ENCODE measurements at regions not wholly inside any gene's neighbourhood (a gene's known extent, or its start where the extent isn't known, plus 50 kb on each side); places are given as distances from the start of the nearest gene placed in this dataset.
"Not testable (repeated sequence)": the region's sequence is repeated elsewhere in the genome, so short reads cannot be mapped to it uniquely, and the experiment has no call there.

DNA sequence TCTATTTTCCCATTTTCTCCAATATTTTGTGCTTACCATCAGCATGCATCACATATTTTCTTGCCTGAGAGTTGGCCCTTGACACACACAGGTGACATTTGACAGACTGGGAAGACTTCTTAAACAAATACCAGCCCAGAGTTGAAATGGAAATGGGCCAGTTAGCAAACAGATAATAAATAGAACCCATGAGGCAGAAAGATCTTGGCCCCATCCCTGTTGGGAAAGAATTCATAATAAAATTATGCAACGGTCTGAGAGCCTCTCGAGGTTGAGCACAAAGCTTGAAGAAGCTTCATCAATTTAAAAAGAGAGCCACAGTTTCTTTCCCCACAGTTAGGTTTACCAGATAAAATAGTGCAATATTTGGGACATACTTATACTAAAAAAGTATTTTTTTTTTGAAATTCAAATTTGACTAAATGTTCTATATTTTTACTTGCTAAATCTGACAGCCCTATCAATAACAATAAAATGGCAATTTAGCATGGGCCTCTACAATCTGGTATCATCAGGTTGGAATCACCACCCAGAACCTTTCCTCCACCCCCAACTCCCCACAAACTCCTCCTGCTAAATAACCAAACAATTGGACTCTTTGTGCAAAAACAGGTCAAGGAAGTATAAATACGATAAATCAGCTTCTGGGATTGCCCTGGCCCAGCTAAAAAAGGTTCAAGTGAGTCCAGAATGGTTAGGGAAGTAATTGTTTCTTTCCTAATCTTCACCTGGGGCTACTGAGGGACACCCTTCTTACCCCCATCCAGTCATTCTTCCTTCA is 129.8 kb downstream of the CD164 start:
- TF ChIP-seq, protein P1, sequence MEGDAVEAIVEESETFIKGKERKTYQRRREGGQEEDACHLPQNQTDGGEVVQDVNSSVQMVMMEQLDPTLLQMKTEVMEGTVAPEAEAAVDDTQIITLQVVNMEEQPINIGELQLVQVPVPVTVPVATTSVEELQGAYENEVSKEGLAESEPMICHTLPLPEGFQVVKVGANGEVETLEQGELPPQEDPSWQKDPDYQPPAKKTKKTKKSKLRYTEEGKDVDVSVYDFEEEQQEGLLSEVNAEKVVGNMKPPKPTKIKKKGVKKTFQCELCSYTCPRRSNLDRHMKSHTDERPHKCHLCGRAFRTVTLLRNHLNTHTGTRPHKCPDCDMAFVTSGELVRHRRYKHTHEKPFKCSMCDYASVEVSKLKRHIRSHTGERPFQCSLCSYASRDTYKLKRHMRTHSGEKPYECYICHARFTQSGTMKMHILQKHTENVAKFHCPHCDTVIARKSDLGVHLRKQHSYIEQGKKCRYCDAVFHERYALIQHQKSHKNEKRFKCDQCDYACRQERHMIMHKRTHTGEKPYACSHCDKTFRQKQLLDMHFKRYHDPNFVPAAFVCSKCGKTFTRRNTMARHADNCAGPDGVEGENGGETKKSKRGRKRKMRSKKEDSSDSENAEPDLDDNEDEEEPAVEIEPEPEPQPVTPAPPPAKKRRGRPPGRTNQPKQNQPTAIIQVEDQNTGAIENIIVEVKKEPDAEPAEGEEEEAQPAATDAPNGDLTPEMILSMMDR (IDR thresholded peaks at IDR 0.05; ENCODE audit: control extremely low read depth, extremely low read depth) = no peak
- Histone ChIP-seq H3K9ac (ENCODE audit: insufficient read depth in 1 of 2, low read length in 2 of 2) (no peak overlapping the region), H3K4me1 (ENCODE audit: control insufficient read depth in 5 of 5, insufficient read depth in 5 of 5, low read length in 5 of 5) (peaks cover 0 to 8% (median 0%) of the 10 kb centered on the region in 5 donors), H3K27me3 (ENCODE audit: control insufficient read depth in 3 of 3, insufficient read depth in 3 of 3, low read length in 2 of 3) (no peaks in the 10 kb centered on the region), H3K4me3 (no peak overlapping the region), H3K36me3 (ENCODE audit: control insufficient read depth in 4 of 4, insufficient read depth in 4 of 4, low read length in 4 of 4) (no peaks in the 10 kb centered on the region), H3K9me3 (ENCODE audit: control insufficient read depth in 4 of 4, insufficient read depth in 3 of 4, low read length in 3 of 4) (no peaks in the 10 kb centered on the region), H3K27ac (ENCODE audit: low read depth in 1 of 2, low read length in 1 of 2) (no peak overlapping the region)
- no peak for ATAC-seq (ENCODE audit: insufficient read depth, low FRiP score)
- no peak for DNase-seq
- 24 to 64% methylated on average over 3 of the region's 3 CpGs for WGBS, 2 donors

DNA sequence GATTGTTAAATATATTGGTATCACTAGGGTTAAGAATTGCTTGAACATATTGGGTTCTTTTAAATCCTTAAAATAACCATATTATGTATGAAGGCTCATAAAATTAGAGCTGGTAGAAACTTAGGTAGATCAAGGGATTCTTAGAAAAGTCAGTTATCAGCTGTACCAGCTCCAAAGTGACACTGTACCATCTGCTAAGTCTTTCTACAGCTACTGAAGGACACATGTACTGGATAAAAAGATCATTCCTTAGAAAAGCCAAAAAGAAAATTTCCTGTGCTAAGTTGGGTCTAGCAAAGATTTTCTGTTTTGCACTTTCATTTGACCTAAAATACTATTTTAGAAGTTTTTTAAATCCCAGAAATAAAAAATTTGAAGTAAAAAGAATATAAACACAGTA is 130.4 kb downstream of the CD164 start:
- Histone ChIP-seq H3K4me1 (ENCODE audit: control insufficient read depth in 5 of 5, insufficient read depth in 5 of 5, low read length in 5 of 5) (peaks cover 0 to 8% (median 0%) of the 10 kb centered on the region in 5 donors), H3K27me3 (ENCODE audit: control insufficient read depth in 3 of 3, insufficient read depth in 3 of 3, low read length in 2 of 3) (no peaks in the 10 kb centered on the region), H3K36me3 (ENCODE audit: control insufficient read depth in 4 of 4, insufficient read depth in 4 of 4, low read length in 4 of 4) (no peaks in the 10 kb centered on the region), H3K27ac (ENCODE audit: low read depth in 1 of 2, low read length in 1 of 2) (no peak overlapping the region), H3K9me3 (ENCODE audit: control insufficient read depth in 4 of 4, insufficient read depth in 3 of 4, low read length in 3 of 4) (no peaks in the 10 kb centered on the region), H3K4me3 (no peak overlapping the region), H3K9ac (ENCODE audit: insufficient read depth in 1 of 2, low read length in 2 of 2) (no peak overlapping the region)
- no peak for ATAC-seq (ENCODE audit: insufficient read depth, low FRiP score)
- TF ChIP-seq, protein P1 (IDR thresholded peaks at IDR 0.05; ENCODE audit: control extremely low read depth, extremely low read depth) = no peak
- DNase-seq = no peak

DNA sequence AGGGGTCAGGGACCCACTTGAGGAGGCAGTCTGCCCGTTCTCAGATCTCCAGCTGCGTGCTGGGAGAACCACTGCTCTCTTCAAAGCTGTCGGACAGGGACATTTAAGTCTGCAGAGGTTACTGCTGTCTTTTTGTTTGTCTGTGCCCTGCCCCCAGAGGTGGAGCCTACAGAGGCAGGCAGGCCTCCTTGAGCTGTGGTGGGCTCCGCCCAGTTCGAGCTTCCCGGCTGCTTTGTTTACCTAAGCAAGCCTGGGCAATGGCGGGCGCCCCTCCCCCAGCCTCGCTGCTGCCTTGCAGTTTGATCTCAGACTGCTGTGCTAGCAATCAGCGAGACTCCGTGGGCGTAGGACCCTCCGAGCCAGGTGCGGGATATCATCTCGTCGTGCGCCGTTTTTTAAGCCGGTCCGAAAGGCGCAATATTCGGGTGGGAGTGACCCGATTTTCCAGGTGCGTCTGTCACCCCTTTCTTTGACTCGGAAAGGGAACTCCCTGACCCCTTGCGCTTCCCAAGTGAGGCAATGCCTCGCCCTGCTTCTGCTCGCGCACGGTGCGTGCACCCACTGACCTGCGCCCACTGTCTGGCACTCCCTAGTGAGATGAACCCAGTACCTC is 131.6 kb downstream of the CD164 start:
- H3K9ac ChIP-seq (ENCODE audit: insufficient read depth in 1 of 2, low read length in 2 of 2); H3K4me1 ChIP-seq (ENCODE audit: control insufficient read depth in 5 of 5, insufficient read depth in 5 of 5, low read length in 5 of 5); H3K36me3 ChIP-seq (ENCODE audit: control insufficient read depth in 4 of 4, insufficient read depth in 4 of 4, low read length in 4 of 4); DNase-seq; H3K9me3 ChIP-seq (ENCODE audit: control insufficient read depth in 4 of 4, insufficient read depth in 3 of 4, low read length in 3 of 4); H3K27me3 ChIP-seq (ENCODE audit: control insufficient read depth in 3 of 3, insufficient read depth in 3 of 3, low read length in 2 of 3); H3K27ac ChIP-seq (ENCODE audit: low read depth in 1 of 2, low read length in 1 of 2); ATAC-seq (ENCODE audit: insufficient read depth, low FRiP score); H3K4me3 ChIP-seq: not testable (repeated sequence)
- 85 to 98% methylated on average over 9 to 16 of the region's 32 CpGs for WGBS, 2 donors

DNA sequence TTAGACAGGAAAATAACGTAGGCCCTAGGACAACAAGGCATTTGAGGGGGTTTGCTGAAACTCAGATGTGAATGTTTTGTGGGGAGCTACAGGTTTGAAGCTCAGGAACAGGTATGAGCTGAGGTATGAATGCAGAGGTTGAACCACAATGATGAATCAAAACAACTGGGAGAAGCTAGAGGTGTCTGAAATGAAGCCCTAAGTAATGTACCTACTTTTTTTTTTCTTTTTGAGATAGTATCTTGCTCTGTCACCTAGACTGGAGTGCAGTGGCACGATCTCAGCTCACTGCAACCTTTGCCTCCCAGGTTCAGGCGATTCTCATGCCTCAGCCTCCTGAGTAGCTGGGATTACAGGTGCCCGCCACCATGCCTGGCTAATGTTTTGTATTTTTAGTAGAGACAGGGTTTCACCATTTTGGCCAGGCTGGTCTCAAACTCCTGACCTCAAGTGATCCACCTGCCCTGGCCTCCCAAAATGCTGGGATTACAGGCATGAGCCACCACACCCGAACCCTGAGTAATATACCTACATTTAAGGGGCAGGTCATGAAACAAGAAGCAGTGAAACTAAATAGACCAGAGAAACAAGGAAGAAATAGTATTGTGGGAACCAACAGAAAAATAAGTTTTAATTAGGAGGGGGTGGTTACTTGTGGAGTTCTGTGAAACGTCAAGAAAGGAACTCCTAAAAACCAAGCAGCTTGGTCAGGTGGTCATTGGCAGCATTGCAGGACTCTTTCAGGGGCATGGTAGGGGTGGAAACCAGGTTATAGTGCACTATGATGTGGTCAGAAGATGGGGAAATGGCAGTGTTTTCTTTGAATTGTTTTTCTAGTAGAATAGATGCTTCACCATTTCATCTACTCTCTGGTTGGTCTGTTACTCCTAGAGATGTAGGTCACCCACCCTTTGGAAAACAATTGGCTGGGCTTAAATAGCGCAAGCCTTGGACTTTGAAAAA is 138.1 kb downstream of the CD164 start:
- no peaks in the 10 kb centered on the region for H3K9me3 ChIP-seq (ENCODE audit: control insufficient read depth in 4 of 4, insufficient read depth in 3 of 4, low read length in 3 of 4)
- ATAC-seq (ENCODE audit: insufficient read depth, low FRiP score) (no peak), DNase-seq (no peak)
- no peaks in the 10 kb centered on the region for H3K36me3 ChIP-seq (ENCODE audit: control insufficient read depth in 4 of 4, insufficient read depth in 4 of 4, low read length in 4 of 4)
- H3K27me3 ChIP-seq (ENCODE audit: control insufficient read depth in 3 of 3, insufficient read depth in 3 of 3, low read length in 2 of 3) = no peaks in the 10 kb centered on the region
- peaks cover 0 to 11% (median 3%) of the 10 kb centered on the region in 5 donors for H3K4me1 ChIP-seq (ENCODE audit: control insufficient read depth in 5 of 5, insufficient read depth in 5 of 5, low read length in 5 of 5)
- H3K9ac ChIP-seq (ENCODE audit: insufficient read depth in 1 of 2, low read length in 2 of 2) = no peak overlapping the region
- 73 to 77% methylated on average over 7 of the region's 7 CpGs for WGBS, 2 donors
- TF ChIP-seq, protein P1 (IDR thresholded peaks at IDR 0.05; ENCODE audit: control extremely low read depth, extremely low read depth) = no peak
- H3K27ac ChIP-seq (ENCODE audit: low read depth in 1 of 2, low read length in 1 of 2) = no peak overlapping the region
- no peak overlapping the region for H3K4me3 ChIP-seq

Data from lung (tissue), 11 donors.